ENCODE measurements at regions not wholly inside any gene's neighbourhood (a gene's known extent, or its start where the extent isn't known, plus 50 kb on each side); places are given as distances from the start of the nearest gene placed in this dataset.

DNA sequence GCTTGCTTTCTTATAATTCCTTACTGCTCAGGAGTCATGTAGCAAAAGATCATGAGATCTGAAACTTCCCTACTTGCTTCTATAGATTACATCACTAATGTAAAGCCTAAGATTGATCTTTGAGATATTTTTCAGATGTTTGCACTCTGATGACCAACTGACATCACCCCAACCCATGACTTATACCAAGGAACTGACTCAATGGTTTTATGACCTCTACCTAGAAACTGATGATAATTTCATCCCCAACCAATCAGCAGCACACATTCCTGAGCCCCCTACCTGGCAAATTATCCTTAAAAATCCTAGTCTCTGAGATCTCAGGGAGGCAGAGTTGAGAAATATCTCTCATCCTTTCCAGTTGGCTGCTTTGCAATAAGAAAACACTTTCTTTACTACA lies 122.3 kb upstream of the CAMK1G start:
- no peaks in the 10 kb centered on the region for H3K27me3 ChIP-seq (ENCODE audit: control insufficient read depth, insufficient read depth, low read length)
- no peak overlapping the region for H3K27ac ChIP-seq (ENCODE audit: low read length)
- H3K4me3 ChIP-seq (ENCODE audit: low read length): no peak overlapping the region
- H3K4me1 ChIP-seq (ENCODE audit: control insufficient read depth, insufficient read depth, low read length): no peaks in the 10 kb centered on the region
- no peak for DNase-seq
- no peaks in the 10 kb centered on the region for H3K36me3 ChIP-seq (ENCODE audit: control insufficient read depth, insufficient read depth, low read length)
- peaks cover 4% of the 10 kb centered on the region for H3K9me3 ChIP-seq (replicated peaks; ENCODE audit: control insufficient read depth, low read depth, low read length)

DNA sequence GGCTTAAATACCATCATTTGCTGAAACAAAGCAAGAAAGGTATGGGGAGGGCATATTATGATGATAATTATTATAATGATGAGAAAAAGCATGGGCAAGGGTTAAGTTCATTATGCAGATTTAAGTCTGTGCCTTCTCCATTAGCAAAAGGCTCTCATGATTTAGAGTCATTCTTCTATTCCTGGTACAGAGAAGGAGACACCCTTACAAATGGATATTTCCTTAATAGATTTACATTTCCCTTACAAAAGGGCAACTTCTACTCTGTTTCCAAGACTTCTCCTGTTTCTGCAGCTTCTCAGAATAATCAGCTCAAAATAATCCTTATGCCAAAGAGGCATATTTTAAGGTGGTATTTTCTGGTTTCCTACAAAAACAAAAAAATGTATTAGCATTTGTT lies 121.1 kb upstream of the CAMK1G start:
- H3K27me3 ChIP-seq (ENCODE audit: control insufficient read depth, insufficient read depth, low read length): no peaks in the 10 kb centered on the region
- H3K9me3 ChIP-seq (replicated peaks; ENCODE audit: control insufficient read depth, low read depth, low read length): peaks cover 4% of the 10 kb centered on the region
- no peak overlapping the region for H3K4me3 ChIP-seq (ENCODE audit: low read length)
- H3K36me3 ChIP-seq (ENCODE audit: control insufficient read depth, insufficient read depth, low read length): no peaks in the 10 kb centered on the region
- no peaks in the 10 kb centered on the region for H3K4me1 ChIP-seq (ENCODE audit: control insufficient read depth, insufficient read depth, low read length)
- no peak for DNase-seq
- no peak overlapping the region for H3K27ac ChIP-seq (ENCODE audit: low read length)

DNA sequence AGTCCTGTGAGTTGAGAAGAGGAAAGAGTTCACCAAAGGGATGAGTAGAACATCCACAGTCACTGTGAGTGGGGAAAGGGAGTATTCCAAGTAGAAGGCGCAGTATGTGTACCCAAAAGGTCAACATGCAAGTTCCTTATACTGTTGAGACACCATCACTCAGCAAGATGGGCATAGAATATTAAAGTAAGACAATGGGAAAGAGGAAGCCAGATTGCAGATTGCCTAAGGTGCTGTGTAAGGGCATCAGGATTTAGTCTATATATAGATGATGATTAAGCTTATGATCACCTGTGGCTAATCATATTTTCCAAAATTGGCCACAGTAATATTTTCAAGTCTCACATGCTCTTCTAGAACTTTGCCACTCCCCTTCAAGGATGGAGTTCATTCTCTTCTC lies 120.1 kb upstream of the CAMK1G start:
- peaks cover 4% of the 10 kb centered on the region for H3K9me3 ChIP-seq (replicated peaks; ENCODE audit: control insufficient read depth, low read depth, low read length)
- no peaks in the 10 kb centered on the region for H3K27me3 ChIP-seq (ENCODE audit: control insufficient read depth, insufficient read depth, low read length)
- no peak overlapping the region for H3K27ac ChIP-seq (ENCODE audit: low read length)
- H3K4me3 ChIP-seq (ENCODE audit: low read length): no peak overlapping the region
- H3K36me3 ChIP-seq (ENCODE audit: control insufficient read depth, insufficient read depth, low read length): no peaks in the 10 kb centered on the region
- no CpG with 5 or more reads among the region's 1 CpG for WGBS (ENCODE audit: insufficient coverage)
- DNase-seq: no peak
- no peaks in the 10 kb centered on the region for H3K4me1 ChIP-seq (ENCODE audit: control insufficient read depth, insufficient read depth, low read length)

DNA sequence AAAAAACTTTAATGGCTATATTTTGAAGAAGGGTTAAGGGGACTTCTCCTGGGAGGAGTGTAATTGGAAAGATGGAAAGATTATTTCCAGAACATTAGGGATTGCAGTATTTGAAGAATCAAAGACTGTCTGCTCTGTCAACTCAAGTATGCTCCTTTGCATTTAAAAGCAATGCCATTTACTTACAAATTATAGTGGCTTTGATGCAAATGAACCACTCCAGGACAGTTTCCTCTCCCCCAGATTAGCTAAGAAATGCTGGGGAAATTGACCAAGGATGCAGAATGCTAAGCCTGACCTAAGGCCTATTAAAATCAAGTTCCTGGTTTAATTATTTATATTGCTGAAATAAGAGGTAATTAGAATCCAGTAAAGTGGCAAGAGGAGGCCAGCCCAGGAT lies 110.5 kb upstream of the CAMK1G start:
- Histone ChIP-seq H3K4me1 (ENCODE audit: control insufficient read depth, insufficient read depth, low read length) (no peaks in the 10 kb centered on the region), H3K27me3 (ENCODE audit: control insufficient read depth, insufficient read depth, low read length) (peaks cover 2% of the 10 kb centered on the region), H3K4me3 (ENCODE audit: low read length) (no peak overlapping the region), H3K9me3 (replicated peaks; ENCODE audit: control insufficient read depth, low read depth, low read length) (no peaks in the 10 kb centered on the region), H3K27ac (ENCODE audit: low read length) (no peak overlapping the region), H3K36me3 (ENCODE audit: control insufficient read depth, insufficient read depth, low read length) (no peaks in the 10 kb centered on the region)
- DNase-seq: no peak

DNA sequence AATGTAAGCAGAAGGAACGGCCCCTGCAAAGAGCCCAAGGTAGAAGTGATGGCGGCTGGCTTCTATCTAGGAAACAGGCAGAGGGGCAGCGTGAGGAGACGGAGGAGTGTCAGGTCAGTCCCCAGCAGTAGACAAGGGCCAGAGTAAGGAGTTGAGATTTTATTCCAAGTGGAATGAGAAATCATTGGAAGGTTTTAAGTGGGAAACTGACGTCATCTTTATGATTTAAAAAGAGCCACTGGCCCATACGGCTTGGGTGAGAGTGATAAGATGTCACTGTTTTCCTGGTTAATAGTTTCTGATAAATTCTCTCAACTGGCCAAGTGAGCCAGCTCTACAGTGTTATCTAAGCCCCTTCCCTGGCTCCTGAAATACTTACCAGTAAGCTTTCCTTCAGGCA lies 103.2 kb upstream of the CAMK1G start:
- H3K27ac ChIP-seq (ENCODE audit: low read length): no peak overlapping the region
- DNase-seq: no peak
- no peaks in the 10 kb centered on the region for H3K36me3 ChIP-seq (ENCODE audit: control insufficient read depth, insufficient read depth, low read length)
- H3K4me1 ChIP-seq (ENCODE audit: control insufficient read depth, insufficient read depth, low read length): no peaks in the 10 kb centered on the region
- no peak overlapping the region for H3K4me3 ChIP-seq (ENCODE audit: low read length)
- no peaks in the 10 kb centered on the region for H3K9me3 ChIP-seq (replicated peaks; ENCODE audit: control insufficient read depth, low read depth, low read length)
- WGBS (ENCODE audit: insufficient coverage): 85% methylated on average over 4 of the region's 6 CpGs
- H3K27me3 ChIP-seq (ENCODE audit: control insufficient read depth, insufficient read depth, low read length): peaks cover 3% of the 10 kb centered on the region

DNA sequence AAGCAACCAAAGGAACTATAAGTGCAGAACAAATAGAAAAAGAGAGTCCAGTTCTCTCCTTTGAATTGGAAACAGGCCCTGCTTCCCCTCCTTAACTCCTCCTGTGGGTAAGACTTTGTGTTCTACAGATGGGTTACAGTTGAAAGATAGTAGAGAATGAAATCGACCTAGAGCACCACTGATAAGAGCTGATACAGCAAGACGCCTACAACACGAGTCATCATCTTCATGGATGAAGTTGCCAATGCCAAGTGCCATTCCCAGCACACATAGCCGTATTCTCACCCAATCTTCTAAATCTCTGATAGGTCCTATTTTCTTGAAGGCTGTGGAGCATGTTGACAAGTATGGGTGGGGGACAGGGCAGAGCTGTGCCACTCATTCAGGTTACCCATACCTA lies 99.8 kb upstream of the CAMK1G start:
- H3K4me3 ChIP-seq (ENCODE audit: low read length): no peak overlapping the region
- H3K27ac ChIP-seq (ENCODE audit: low read length): no peak overlapping the region
- DNase-seq: no peak
- no peaks in the 10 kb centered on the region for H3K9me3 ChIP-seq (replicated peaks; ENCODE audit: control insufficient read depth, low read depth, low read length)
- H3K36me3 ChIP-seq (ENCODE audit: control insufficient read depth, insufficient read depth, low read length): no peaks in the 10 kb centered on the region
- WGBS (ENCODE audit: insufficient coverage): no CpG with 5 or more reads among the region's 4 CpGs
- H3K27me3 ChIP-seq (ENCODE audit: control insufficient read depth, insufficient read depth, low read length): peaks cover 3% of the 10 kb centered on the region
- no peaks in the 10 kb centered on the region for H3K4me1 ChIP-seq (ENCODE audit: control insufficient read depth, insufficient read depth, low read length)

DNA sequence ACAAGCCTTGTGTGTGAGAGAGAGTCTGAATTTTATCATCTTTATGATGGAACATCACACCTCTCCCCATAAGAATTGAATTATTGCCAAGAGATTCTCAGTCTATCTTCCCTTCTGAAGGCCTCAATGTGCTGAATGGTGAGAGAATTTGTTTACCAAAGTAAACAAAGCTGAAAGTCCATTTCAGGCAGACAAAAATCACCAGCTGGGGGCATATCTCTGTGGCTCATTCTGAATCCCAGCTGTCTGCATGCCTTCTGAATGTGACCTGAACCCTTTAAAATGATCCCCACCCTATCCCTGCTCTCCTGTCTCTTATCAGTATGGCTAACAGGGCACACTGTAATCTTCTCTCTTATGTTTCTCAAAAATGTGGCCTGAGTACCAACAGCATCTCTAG lies 99.1 kb upstream of the CAMK1G start:
- DNase-seq: no peak
- no peaks in the 10 kb centered on the region for H3K4me1 ChIP-seq (ENCODE audit: control insufficient read depth, insufficient read depth, low read length)
- no peak overlapping the region for H3K27ac ChIP-seq (ENCODE audit: low read length)
- H3K36me3 ChIP-seq (ENCODE audit: control insufficient read depth, insufficient read depth, low read length): no peaks in the 10 kb centered on the region
- no peaks in the 10 kb centered on the region for H3K9me3 ChIP-seq (replicated peaks; ENCODE audit: control insufficient read depth, low read depth, low read length)
- peaks cover 3% of the 10 kb centered on the region for H3K27me3 ChIP-seq (ENCODE audit: control insufficient read depth, insufficient read depth, low read length)
- H3K4me3 ChIP-seq (ENCODE audit: low read length): no peak overlapping the region

DNA sequence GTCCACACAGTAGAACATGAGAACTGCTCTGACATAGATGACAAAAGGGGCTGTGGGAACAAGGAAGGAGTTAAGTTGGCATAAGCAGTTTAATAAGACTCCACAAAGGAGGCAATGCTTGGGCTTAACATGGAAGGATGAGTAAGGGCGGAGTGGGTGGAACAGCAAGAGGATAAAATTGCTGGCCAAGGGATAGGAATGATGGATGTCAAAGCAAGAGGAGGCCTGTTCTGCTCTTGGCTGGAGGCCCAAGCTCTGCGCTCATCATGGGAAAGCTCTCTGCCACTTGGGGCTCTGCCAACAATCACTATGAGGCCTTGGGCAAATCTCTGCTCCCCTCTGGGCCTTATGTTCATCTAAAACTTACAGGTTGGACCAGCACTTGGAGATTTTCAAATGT lies 98.3 kb upstream of the CAMK1G start:
- peak; percentile 38 for DNase-seq
- no peak overlapping the region for H3K4me3 ChIP-seq (ENCODE audit: low read length)

DNA sequence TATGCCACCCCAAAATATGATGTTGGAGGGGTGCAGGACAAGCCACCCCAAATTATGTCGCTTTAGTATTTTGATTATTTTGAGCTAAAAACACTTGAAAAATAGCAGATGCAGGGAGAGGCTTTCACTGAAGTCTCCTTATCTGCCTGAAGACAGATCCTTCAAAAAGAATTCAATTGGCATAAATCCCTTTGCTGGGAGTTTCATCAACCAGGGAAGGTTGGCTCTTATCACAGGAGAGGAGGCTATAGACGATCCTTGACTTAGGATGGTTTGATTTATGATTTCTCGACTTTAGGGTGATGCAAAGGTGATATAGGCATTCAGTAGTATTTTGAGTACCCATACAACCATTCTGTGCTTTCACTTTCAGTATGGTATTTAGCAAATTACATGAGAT lies 97.8 kb upstream of the CAMK1G start:
- Histone ChIP-seq H3K4me1 (ENCODE audit: control insufficient read depth, insufficient read depth, low read length) (no peaks in the 10 kb centered on the region), H3K36me3 (ENCODE audit: control insufficient read depth, insufficient read depth, low read length) (no peaks in the 10 kb centered on the region), H3K9me3 (replicated peaks; ENCODE audit: control insufficient read depth, low read depth, low read length) (no peaks in the 10 kb centered on the region), H3K27me3 (ENCODE audit: control insufficient read depth, insufficient read depth, low read length) (peaks cover 3% of the 10 kb centered on the region), H3K27ac (ENCODE audit: low read length) (no peak overlapping the region), H3K4me3 (ENCODE audit: low read length) (no peak overlapping the region)
- no peak for DNase-seq
- WGBS (ENCODE audit: insufficient coverage): no CpG with 5 or more reads among the region's 3 CpGs

More for the DNA sequence above, 98.3 kb upstream of the CAMK1G start:
- no peaks in the 10 kb centered on the region for H3K9me3 ChIP-seq (replicated peaks; ENCODE audit: control insufficient read depth, low read depth, low read length)
- H3K36me3 ChIP-seq (ENCODE audit: control insufficient read depth, insufficient read depth, low read length): no peaks in the 10 kb centered on the region
- 67% methylated on average over 1 of the region's 2 CpGs for WGBS (ENCODE audit: insufficient coverage)
- H3K27me3 ChIP-seq (ENCODE audit: control insufficient read depth, insufficient read depth, low read length): peaks cover 3% of the 10 kb centered on the region
- no peaks in the 10 kb centered on the region for H3K4me1 ChIP-seq (ENCODE audit: control insufficient read depth, insufficient read depth, low read length)
- H3K27ac ChIP-seq (ENCODE audit: low read length): no peak overlapping the region

DNA sequence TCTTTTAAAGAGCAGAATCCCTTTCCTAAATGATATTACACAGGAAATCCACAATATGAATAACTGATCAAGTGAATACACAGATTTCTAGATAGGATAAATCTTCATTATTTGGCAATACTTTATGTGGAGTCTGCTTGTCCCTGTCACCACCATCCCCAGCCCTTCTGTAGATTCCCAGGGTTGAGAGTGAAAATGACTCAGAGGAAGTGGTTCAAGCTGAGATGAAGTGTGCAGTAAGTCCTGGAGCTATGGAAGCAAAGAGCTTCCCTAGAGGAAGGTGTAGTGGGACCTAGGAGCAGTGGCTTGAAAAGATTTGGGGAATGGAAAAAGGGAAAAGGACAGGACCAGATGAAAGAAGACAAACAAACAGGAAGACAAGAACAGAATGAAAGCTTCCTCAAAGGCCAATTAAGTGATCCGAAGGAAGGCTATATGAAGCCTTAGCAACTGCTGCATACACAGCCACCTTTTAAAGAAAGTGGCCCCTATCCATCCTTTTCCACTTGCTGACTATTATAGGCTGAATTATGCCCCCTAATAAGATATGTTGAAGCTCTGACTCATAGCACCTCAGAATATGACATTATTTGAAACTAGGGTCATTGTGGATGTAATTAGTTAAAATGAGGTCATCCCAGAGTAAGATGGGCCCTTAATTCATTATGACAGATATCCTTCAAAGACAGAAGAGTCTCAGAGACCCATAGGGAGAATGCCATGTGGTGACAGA lies 96.5 kb upstream of the CAMK1G start:
- Histone ChIP-seq H3K4me1 (ENCODE audit: control insufficient read depth, insufficient read depth, low read length) (no peaks in the 10 kb centered on the region), H3K27me3 (ENCODE audit: control insufficient read depth, insufficient read depth, low read length) (no peaks in the 10 kb centered on the region), H3K4me3 (ENCODE audit: low read length) (no peak overlapping the region), H3K27ac (ENCODE audit: low read length) (no peak overlapping the region), H3K36me3 (ENCODE audit: control insufficient read depth, insufficient read depth, low read length) (no peaks in the 10 kb centered on the region), H3K9me3 (replicated peaks; ENCODE audit: control insufficient read depth, low read depth, low read length) (no peaks in the 10 kb centered on the region)
- DNase-seq: no peak
- no CpG with 5 or more reads among the region's 1 CpG for WGBS (ENCODE audit: insufficient coverage)

DNA sequence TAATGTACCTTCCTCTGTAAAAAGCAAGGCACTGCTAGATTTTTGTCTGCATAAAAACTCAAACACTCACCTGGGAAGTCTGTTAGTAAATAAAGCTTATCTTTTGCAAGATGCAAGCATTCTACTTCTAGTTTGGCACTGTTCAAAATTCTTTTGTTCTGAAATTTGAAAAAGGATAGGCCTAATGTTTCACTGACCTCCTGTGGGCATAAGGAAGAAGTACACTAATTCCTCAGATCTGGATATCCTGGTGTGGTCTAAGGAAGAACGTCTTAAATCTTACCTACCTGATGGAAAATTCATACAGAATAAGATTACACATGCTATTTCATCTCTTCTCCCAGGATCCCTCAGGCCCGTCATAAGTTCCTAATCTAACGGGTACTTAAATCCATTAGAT lies 93.5 kb upstream of the CAMK1G start:
- DNase-seq: peak; percentile 15
- no peak overlapping the region for H3K4me3 ChIP-seq (ENCODE audit: low read length)
- H3K9me3 ChIP-seq (replicated peaks; ENCODE audit: control insufficient read depth, low read depth, low read length): no peaks in the 10 kb centered on the region
- H3K27ac ChIP-seq (ENCODE audit: low read length): no peak overlapping the region
- no peaks in the 10 kb centered on the region for H3K4me1 ChIP-seq (ENCODE audit: control insufficient read depth, insufficient read depth, low read length)
- H3K36me3 ChIP-seq (ENCODE audit: control insufficient read depth, insufficient read depth, low read length): no peaks in the 10 kb centered on the region
- H3K27me3 ChIP-seq (ENCODE audit: control insufficient read depth, insufficient read depth, low read length): no peaks in the 10 kb centered on the region
- WGBS (ENCODE audit: insufficient coverage): no CpG with 5 or more reads among the region's 3 CpGs
